ENCODE measurements at regions not wholly inside any gene's neighbourhood (a gene's known extent, or its start where the extent isn't known, plus 50 kb on each side); places are given as distances from the start of the nearest gene placed in this dataset.

DNA sequence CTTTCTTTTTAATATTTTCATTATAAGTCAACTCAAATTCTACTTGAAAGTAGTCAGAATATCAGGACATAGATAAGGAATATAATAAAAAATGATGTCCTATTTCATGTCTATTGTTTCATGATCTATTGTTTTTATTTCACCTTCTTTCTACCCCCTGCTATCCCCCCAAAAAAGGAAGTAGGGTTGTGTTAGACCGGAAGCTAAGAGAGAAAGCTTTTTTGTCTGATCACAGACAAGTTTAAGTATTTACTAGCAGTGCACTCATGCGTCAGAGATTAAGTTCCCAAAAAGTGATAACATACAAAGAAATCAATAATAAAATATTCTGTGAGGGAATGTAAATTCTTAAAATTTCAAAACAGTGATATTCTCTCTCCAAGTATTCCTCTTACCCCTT, 447.1 kb upstream of the CNTNAP5 start:
- TF ChIP-seq, protein P1, sequence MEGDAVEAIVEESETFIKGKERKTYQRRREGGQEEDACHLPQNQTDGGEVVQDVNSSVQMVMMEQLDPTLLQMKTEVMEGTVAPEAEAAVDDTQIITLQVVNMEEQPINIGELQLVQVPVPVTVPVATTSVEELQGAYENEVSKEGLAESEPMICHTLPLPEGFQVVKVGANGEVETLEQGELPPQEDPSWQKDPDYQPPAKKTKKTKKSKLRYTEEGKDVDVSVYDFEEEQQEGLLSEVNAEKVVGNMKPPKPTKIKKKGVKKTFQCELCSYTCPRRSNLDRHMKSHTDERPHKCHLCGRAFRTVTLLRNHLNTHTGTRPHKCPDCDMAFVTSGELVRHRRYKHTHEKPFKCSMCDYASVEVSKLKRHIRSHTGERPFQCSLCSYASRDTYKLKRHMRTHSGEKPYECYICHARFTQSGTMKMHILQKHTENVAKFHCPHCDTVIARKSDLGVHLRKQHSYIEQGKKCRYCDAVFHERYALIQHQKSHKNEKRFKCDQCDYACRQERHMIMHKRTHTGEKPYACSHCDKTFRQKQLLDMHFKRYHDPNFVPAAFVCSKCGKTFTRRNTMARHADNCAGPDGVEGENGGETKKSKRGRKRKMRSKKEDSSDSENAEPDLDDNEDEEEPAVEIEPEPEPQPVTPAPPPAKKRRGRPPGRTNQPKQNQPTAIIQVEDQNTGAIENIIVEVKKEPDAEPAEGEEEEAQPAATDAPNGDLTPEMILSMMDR (IDR thresholded peaks at IDR 0.05): no peak
- POLR2A ChIA-PET: no interaction called here

DNA sequence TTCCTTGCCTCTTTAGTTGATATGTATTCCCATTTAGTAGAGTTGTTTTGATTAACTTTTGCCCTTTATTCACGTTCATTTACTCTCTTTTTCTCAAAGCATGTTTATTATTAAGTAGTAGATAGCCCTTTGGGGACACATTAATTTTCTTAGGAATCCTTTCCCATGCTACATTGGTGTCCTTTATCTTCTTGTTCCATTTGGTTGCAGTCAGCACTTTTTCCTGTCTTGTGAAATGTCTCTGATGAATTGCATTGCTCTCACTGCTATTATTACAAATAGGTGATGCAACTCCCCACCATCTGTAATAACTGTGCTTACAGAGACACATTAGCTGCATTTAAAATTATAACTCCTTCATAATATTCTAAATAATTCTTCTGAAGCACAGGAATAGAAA, 428.5 kb upstream of the CNTNAP5 start:
- H3K27me3 Mint-ChIP-seq: no peaks in the 10 kb centered on the region
- DNase-seq (no peak), ATAC-seq (ENCODE audit: low read depth) (no peak)
- peaks cover 28% of the 10 kb centered on the region for H3K9me3 Mint-ChIP-seq
- TF ChIP-seq, protein P1 (IDR thresholded peaks at IDR 0.05): no peak
- ChIA-PET CTCF (no interaction called here), POLR2A (no interaction called here)
- intact Hi-C loops (cut with micrococcal nuclease): no loop called here
- no peak overlapping the region for H3K4me3 Mint-ChIP-seq
- H3K4me1 Mint-ChIP-seq: no peaks in the 10 kb centered on the region
- no peaks in the 10 kb centered on the region for H3K36me3 Mint-ChIP-seq (ENCODE audit: low read depth)
- no peak overlapping the region for H3K27ac Mint-ChIP-seq

More for the DNA sequence above, 447.1 kb upstream of the CNTNAP5 start:
- Mint-ChIP-seq H3K4me3 (no peak overlapping the region), H3K4me1 (no peaks in the 10 kb centered on the region), H3K9me3 (peaks cover 6% of the 10 kb centered on the region), H3K27ac (no peak overlapping the region), H3K27me3 (no peaks in the 10 kb centered on the region), H3K36me3 (ENCODE audit: low read depth) (no peaks in the 10 kb centered on the region)
- intact Hi-C loops (cut with micrococcal nuclease): no loop called here
- CTCF ChIA-PET: no interaction called here
- ATAC-seq (ENCODE audit: low read depth) (no peak), DNase-seq (no peak)

DNA sequence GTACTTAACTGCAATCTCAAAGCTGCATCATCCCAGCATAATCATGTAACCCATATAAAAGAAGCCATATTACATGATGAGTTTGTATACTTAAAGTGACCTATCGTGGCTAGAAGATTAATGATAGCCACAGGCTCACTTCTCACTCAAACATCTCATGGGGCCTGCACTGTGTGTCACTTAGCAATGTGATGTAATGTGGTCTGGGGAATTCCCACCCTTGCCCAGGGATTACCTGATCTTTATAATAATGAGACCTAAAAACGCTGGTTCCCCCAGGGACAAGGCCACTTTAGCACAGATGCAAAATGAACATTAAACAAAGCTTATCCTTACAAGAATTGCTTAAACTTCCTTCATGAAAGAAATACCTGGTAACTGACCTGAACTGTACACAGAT, 427.1 kb upstream of the CNTNAP5 start:
- DNase-seq (no peak), ATAC-seq (ENCODE audit: low read depth) (no peak)
- CTCF ChIA-PET: no interaction called here
- Mint-ChIP-seq H3K27ac (no peak overlapping the region), H3K4me1 (no peaks in the 10 kb centered on the region), H3K36me3 (ENCODE audit: low read depth) (no peaks in the 10 kb centered on the region), H3K4me3 (no peak overlapping the region), H3K9me3 (peaks cover 26% of the 10 kb centered on the region), H3K27me3 (no peaks in the 10 kb centered on the region)
- POLR2A ChIA-PET: no interaction called here
- TF ChIP-seq, protein P1 (IDR thresholded peaks at IDR 0.05): no peak
- intact Hi-C loops (cut with micrococcal nuclease): no loop called here

DNA sequence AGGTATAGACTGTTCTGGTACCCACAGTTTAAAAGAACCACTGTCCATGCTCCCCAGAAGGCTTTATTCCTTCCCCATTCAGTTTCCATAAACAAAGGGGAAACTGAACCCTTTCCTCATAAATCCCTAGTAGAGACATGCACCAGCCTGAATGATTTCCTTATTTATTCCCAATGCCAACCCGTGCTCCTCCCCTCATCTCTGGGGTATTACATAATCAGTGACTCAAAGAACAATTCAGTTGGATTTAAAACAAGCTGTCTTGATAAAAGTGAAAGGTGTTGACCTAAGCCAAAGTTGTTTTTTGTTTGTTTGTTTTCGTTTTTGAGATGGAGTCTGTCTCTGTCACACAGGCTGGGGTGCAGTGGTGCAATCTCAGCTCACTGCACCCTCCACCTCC, 418.5 kb upstream of the CNTNAP5 start:
- POLR2A ChIA-PET: no interaction called here
- DNase-seq (no peak), ATAC-seq (ENCODE audit: low read depth) (no peak)
- Mint-ChIP-seq H3K9me3 (peaks cover 8% of the 10 kb centered on the region), H3K27ac (no peak overlapping the region), H3K4me1 (no peaks in the 10 kb centered on the region), H3K27me3 (no peaks in the 10 kb centered on the region), H3K4me3 (no peak overlapping the region), H3K36me3 (ENCODE audit: low read depth) (no peaks in the 10 kb centered on the region)
- CTCF ChIA-PET: no interaction called here
- TF ChIP-seq, protein P1 (IDR thresholded peaks at IDR 0.05): no peak
- intact Hi-C loops (cut with micrococcal nuclease): no loop called here

DNA sequence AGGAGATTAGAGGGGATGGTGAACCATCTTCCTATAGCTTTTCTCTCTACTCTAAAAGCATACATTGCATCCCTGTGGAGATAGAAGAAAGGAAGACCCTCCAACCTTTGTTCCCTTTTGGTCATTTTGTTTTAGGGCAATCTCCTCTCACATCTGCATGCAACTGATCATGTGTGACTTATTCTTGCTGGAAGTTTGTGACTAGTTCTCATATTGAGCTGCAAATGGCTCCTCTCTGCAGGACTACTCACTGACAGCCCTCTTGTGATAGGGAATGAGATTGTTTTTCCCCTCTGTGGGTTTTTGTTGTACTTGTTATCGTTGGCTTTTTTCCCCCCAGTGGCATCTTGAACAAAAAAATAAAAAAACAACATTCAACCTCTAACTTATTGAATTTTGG, 416.0 kb upstream of the CNTNAP5 start:
- intact Hi-C loops (cut with micrococcal nuclease): no loop called here
- ChIA-PET POLR2A (no interaction called here), CTCF (no interaction called here)
- H3K9me3 Mint-ChIP-seq: peaks cover 13% of the 10 kb centered on the region
- H3K36me3 Mint-ChIP-seq (ENCODE audit: low read depth): no peaks in the 10 kb centered on the region
- H3K27me3 Mint-ChIP-seq: no peaks in the 10 kb centered on the region
- no peaks in the 10 kb centered on the region for H3K4me1 Mint-ChIP-seq
- TF ChIP-seq, protein P1 (IDR thresholded peaks at IDR 0.05): no peak
- no peak overlapping the region for H3K4me3 Mint-ChIP-seq
- no peak overlapping the region for H3K27ac Mint-ChIP-seq
- ATAC-seq (ENCODE audit: low read depth): no peak
- DNase-seq: no peak
